BLaER1 treated with 17β-estradiol and CSF1 and Interleukin-3, amounts not matched to agents 10 nM and 100 nM (cell line): ENCODE measurements at regions not wholly inside any gene's neighbourhood (a gene's known extent, or its start where the extent isn't known, plus 50 kb on each side); places are given as distances from the start of the nearest gene placed in this dataset.
A peak's percentile ranks its signal among the peaks of the same experiment; 100 is the strongest.

Experiments
- H3K27ac ChIP-seq, 11 experiments: shearing (Covaris generic); formaldehyde crosslinking; 2 replicates each; pipeline ENCODE4 v1.8.1; 2022
- H3K27me3 ChIP-seq, 11 experiments: shearing (Covaris generic); formaldehyde crosslinking; 2 replicates each; pipeline ENCODE4 v1.8.1; 2022
- H3K36me3 ChIP-seq, 11 experiments: shearing (Covaris generic); formaldehyde crosslinking; 2 replicates each; pipeline ENCODE4 v1.8.1; 2022
- H3K4me1 ChIP-seq, 10 experiments: shearing (Covaris generic); formaldehyde crosslinking; 2 replicates each; pipeline ENCODE4 v1.8.1; 2022
- H3K4me2 ChIP-seq, 11 experiments: shearing (Covaris generic); formaldehyde crosslinking; 2 replicates each; pipeline ENCODE4 v1.8.1; 2022
- H3K4me3 ChIP-seq, 10 experiments: shearing (Covaris generic); formaldehyde crosslinking; 2 replicates each; pipeline ENCODE4 v1.8.1; 2022
- H3K9ac ChIP-seq, 11 experiments: shearing (Covaris generic); formaldehyde crosslinking; 2 replicates each; pipeline ENCODE4 v1.8.1; 2022
- H3K9me3 ChIP-seq, 11 experiments: shearing (Covaris generic); formaldehyde crosslinking; replicated peaks in 1 of 11; 2 replicates each; pipeline ENCODE4 v1.8.1; 2022
- H4K20me1 ChIP-seq, 11 experiments: shearing (Covaris generic); formaldehyde crosslinking; 2 replicates each; pipeline ENCODE4 v1.8.1; 2022
- Cebpa-rat ChIP-seq, 11 experiments: shearing (Covaris generic); IDR thresholded peaks; 2 replicates each; pipeline ENCODE4 v1.8.1; 2022

DNA sequence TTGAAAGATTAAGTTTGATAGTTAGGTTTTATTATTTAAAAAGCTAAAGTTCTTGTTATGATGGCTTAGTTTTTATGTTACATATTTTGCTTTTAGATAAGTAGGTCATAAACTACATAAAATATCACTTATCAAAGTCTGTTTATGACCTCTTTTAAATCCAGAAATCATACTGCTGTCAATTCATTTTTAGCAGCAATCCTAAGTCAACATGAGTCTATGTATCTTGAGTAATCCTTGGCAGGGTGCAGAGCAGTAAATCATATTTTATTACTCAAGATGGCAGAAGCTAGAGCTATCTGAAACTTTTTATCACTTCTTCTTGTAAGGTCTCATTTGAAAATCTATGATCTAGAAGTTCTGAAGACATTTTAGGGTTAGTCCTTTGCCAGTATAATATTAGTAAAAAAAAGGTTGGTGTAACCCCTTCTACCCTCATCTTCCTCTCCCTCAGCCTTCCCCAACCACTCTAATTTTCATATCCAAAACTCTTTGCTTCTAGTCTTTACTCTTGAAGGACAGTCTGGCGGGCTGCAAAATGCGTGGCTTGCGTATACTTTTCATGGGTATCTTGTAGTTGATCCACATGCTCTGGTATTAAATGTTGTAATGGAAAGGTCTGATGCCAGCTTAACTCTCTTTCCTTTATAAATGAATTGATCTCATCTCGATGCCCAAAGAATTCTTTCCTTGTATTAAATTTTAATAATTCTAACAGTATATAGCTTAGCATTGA, 134.0 kb upstream of the THRB start:
- no peak overlapping the region for H3K4me3 ChIP-seq
- no peaks in the 10 kb centered on the region for H3K36me3 ChIP-seq
- H3K4me1 ChIP-seq: no peaks in the 10 kb centered on the region
- TF ChIP-seq Cebpa-rat (IDR thresholded peaks at IDR 0.05): no peak
- H3K4me2 ChIP-seq: no peak overlapping the region
- no peak overlapping the region for H3K9ac ChIP-seq
- H3K27me3 ChIP-seq: no peaks in the 10 kb centered on the region
- no peaks in the 10 kb centered on the region; a peak in 1 of 22 replicates for H3K9me3 ChIP-seq
- no peak overlapping the region for H3K27ac ChIP-seq
- no peaks in the 10 kb centered on the region for H4K20me1 ChIP-seq

GRCh38 chr3:24631481-24631880, 136.8 kb upstream of the THRB start:
- Histone ChIP-seq H3K27ac (no peak overlapping the region), H4K20me1 (no peaks in the 10 kb centered on the region), H3K4me3 (no peak overlapping the region), H3K36me3 (no peaks in the 10 kb centered on the region), H3K9me3 (peaks cover 0 to 15% (median 4%) of the 10 kb centered on the region in 11 experiments; a peak in 4 of 22 replicates), H3K27me3 (no peaks in the 10 kb centered on the region), H3K4me1 (no peaks in the 10 kb centered on the region), H3K4me2 (no peak overlapping the region), H3K9ac (no peak overlapping the region)
- TF ChIP-seq Cebpa-rat (IDR thresholded peaks at IDR 0.05): no peak

DNA sequence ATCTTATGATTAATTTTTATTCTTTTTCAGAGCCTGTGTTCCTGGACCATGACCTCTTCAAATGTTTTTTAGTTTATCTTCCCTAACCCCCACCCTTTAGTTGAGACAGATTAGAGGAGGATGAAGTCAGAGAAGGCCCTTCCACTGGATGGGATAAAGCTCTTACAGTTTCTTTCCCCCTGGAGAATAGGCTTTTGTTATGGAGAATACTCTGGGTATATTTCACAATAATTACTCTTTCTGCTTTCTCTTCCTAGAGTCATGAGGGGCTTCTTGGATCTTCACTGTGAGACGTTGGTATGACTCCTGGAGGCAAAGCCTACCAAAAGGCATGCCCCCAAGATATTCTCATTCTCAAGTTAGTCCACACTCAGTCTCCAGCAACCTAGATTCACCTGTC, 144.4 kb upstream of the THRB start:
- no peaks in the 10 kb centered on the region for H3K36me3 ChIP-seq
- H3K27ac ChIP-seq: peak overlapping the region in 1 of 11 experiments; percentile 20; a peak in 1 of 22 replicates
- H4K20me1 ChIP-seq: no peaks in the 10 kb centered on the region
- H3K9me3 ChIP-seq: peaks cover 0 to 15% (median 4%) of the 10 kb centered on the region in 11 experiments; a peak in 4 of 22 replicates
- TF ChIP-seq Cebpa-rat (IDR thresholded peaks at IDR 0.05): peak in 3 of 11 experiments; percentile 28 to 55 (median 52); a peak in 4 of 22 replicates
- peaks cover 9 to 28% (median 18%) of the 10 kb centered on the region in 10 experiments for H3K4me1 ChIP-seq
- H3K9ac ChIP-seq: no peak overlapping the region
- H3K27me3 ChIP-seq: no peaks in the 10 kb centered on the region
- H3K4me2 ChIP-seq: peak overlapping the region in 5 of 11 experiments; percentile 31 to 53 (median 39); a peak in 7 of 22 replicates
- H3K4me3 ChIP-seq: no peak overlapping the region

- H3K27ac ChIP-seq: peak overlapping the region in 1 of 11 experiments; percentile 20; a peak in 1 of 22 replicates
- H4K20me1 ChIP-seq: no peaks in the 10 kb centered on the region
- H3K4me3 ChIP-seq: no peak overlapping the region
- no peaks in the 10 kb centered on the region for H3K36me3 ChIP-seq
- H3K9ac ChIP-seq: no peak overlapping the region
- H3K27me3 ChIP-seq: no peaks in the 10 kb centered on the region
- H3K9me3 ChIP-seq: peaks cover 0 to 12% (median under 1%) of the 10 kb centered on the region in 11 experiments; a peak in 3 of 22 replicates
- TF ChIP-seq Cebpa-rat (IDR thresholded peaks at IDR 0.05): no peak
- peak overlapping the region in 5 of 11 experiments; percentile 31 to 53 (median 39); a peak in 9 of 22 replicates for H3K4me2 ChIP-seq
- H3K4me1 ChIP-seq: peaks cover 9 to 28% (median 18%) of the 10 kb centered on the region in 10 experiments
These were observed 145.1 kb upstream of the THRB start for GRCh38 chr3:24639481-24640329.

- no peak for TF ChIP-seq Cebpa-rat (IDR thresholded peaks at IDR 0.05)
- Histone ChIP-seq H3K27me3 (no peaks in the 10 kb centered on the region), H3K9ac (no peak overlapping the region), H3K9me3 (peaks cover 0 to 9% (median 0%) of the 10 kb centered on the region in 11 experiments; a peak in 3 of 22 replicates), H3K4me1 (peaks cover 9 to 28% (median 18%) of the 10 kb centered on the region in 10 experiments), H3K4me2 (peak overlapping the region in 2 of 11 experiments; percentile 53; a peak in 3 of 22 replicates), H3K36me3 (no peaks in the 10 kb centered on the region), H4K20me1 (no peaks in the 10 kb centered on the region), H3K4me3 (no peak overlapping the region), H3K27ac (no peak overlapping the region)
These were observed 145.8 kb upstream of the THRB start for GRCh38 chr3:24640330-24640877.

DNA sequence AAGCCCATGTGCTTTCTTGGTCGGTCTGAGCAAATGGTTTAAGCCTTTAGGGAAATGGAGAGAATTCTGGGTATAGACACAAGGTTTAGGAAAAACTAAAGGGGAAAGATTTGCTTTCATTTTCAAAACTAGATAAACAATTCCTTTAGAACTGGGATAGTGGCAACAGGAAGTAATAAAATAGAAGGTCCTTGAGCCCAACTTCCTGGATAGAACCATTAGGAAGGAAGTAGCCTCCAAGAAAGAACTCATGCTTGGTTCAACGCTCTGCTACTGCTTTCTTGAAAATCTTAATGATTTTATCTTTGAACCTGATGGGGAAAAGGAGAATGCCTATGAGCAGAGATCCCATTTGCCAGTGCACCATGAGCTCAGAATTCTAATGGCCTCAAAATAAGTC, 147.0 kb upstream of the THRB start:
- Histone ChIP-seq H3K4me2 (peak overlapping the region; percentile 43 to 79 (median 61); a peak in 21 of 22 replicates), H3K36me3 (no peaks in the 10 kb centered on the region), H3K4me3 (no peak overlapping the region; a peak in 2 of 20 replicates), H3K27me3 (no peaks in the 10 kb centered on the region), H3K9me3 (peaks cover 0 to 9% (median 0%) of the 10 kb centered on the region in 11 experiments; a peak in 2 of 22 replicates), H4K20me1 (no peaks in the 10 kb centered on the region), H3K9ac (no peak overlapping the region), H3K27ac (peak overlapping the region in 6 of 11 experiments; percentile 24 to 47 (median 38); a peak in 9 of 22 replicates), H3K4me1 (peaks cover 9 to 28% (median 18%) of the 10 kb centered on the region in 10 experiments)
- no peak for TF ChIP-seq Cebpa-rat (IDR thresholded peaks at IDR 0.05)

- H3K4me1 ChIP-seq: peaks cover 8 to 18% (median 10%) of the 10 kb centered on the region in 10 experiments
- no peaks in the 10 kb centered on the region for H3K27me3 ChIP-seq
- no peak overlapping the region for H3K4me3 ChIP-seq
- H3K27ac ChIP-seq: no peak overlapping the region
- TF ChIP-seq Cebpa-rat (IDR thresholded peaks at IDR 0.05): no peak
- H3K36me3 ChIP-seq: no peaks in the 10 kb centered on the region
- no peak overlapping the region for H3K4me2 ChIP-seq
- peaks cover 0 to 9% (median 0%) of the 10 kb centered on the region in 11 experiments; a peak in 2 of 22 replicates for H3K9me3 ChIP-seq
- no peaks in the 10 kb centered on the region for H4K20me1 ChIP-seq
- H3K9ac ChIP-seq: no peak overlapping the region
These were observed 150.4 kb upstream of the THRB start for GRCh38 chr3:24645047-24645446.

GRCh38 chr3:24646790-24647189, 152.1 kb upstream of the THRB start:
- Histone ChIP-seq H3K4me1 (peaks cover 2 to 6% (median 3%) of the 10 kb centered on the region in 10 experiments), H4K20me1 (no peaks in the 10 kb centered on the region), H3K27ac (no peak overlapping the region), H3K4me3 (no peak overlapping the region), H3K4me2 (no peak overlapping the region), H3K27me3 (no peaks in the 10 kb centered on the region), H3K9ac (no peak overlapping the region), H3K9me3 (peaks cover 0 to 9% (median 0%) of the 10 kb centered on the region in 11 experiments; a peak in 2 of 22 replicates), H3K36me3 (no peaks in the 10 kb centered on the region)
- TF ChIP-seq Cebpa-rat (IDR thresholded peaks at IDR 0.05): no peak

DNA sequence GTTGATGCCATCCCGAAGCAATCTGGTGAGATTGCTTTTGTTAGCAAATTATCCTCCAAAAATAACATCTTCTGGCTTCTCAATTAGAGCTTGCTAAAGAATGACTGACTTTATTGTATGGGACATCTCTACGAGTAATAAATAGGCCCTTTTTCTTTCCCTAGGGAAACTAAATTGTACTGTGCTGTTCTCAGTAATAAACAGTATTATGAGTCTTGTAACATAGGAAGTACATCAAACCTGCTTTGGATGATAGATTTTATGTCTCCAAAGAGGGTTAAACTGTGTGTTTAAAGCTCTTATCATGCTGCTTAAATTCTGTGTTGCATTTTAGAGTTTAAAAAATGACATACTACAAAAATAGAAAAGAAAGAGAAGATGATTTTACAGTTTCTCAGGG, 153.4 kb upstream of the THRB start:
- Histone ChIP-seq H3K36me3 (no peaks in the 10 kb centered on the region), H3K4me2 (no peak overlapping the region), H3K4me3 (no peak overlapping the region), H3K4me1 (no peaks in the 10 kb centered on the region; a peak in 1 of 20 replicates), H3K9me3 (peaks cover 0 to 5% (median 0%) of the 10 kb centered on the region in 11 experiments; a peak in 2 of 22 replicates), H3K27me3 (no peaks in the 10 kb centered on the region), H4K20me1 (no peaks in the 10 kb centered on the region), H3K27ac (no peak overlapping the region), H3K9ac (no peak overlapping the region)
- TF ChIP-seq Cebpa-rat (IDR thresholded peaks at IDR 0.05): no peak
